ENCODE measurements at regions not wholly inside any gene's neighbourhood (a gene's known extent, or its start where the extent isn't known, plus 50 kb on each side); places are given as distances from the start of the nearest gene placed in this dataset.

DNA sequence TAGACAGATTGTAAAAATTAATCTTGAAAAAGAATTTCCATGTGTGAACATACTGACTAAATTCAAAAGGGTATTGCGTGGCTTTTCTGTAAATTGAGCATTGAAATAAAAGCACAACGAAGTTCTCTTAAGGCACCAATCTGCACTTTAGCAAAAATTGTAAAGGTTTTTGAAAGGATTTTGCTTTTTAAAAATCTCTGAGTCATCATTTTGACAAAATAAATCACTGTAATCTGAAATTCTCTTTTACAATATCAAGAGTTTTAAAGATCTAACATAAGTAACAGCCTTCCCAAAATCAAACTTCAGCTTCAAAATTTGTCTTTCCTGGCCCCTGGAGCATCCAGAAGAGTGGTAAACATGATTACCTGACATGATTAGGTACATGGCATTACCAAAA, 830.9 kb upstream of the AGA start:
- Histone ChIP-seq H3K27me3 (ENCODE audit: insufficient read depth, poor library complexity, severe bottlenecking) (no peaks in the 10 kb centered on the region), H3K9me3 (ENCODE audit: severe bottlenecking) (no peaks in the 10 kb centered on the region), H3K4me3 (ENCODE audit: severe bottlenecking) (no peak overlapping the region), H3K36me3 (ENCODE audit: low read depth) (no peaks in the 10 kb centered on the region), H3K27ac (ENCODE audit: poor library complexity, severe bottlenecking) (no peak overlapping the region), H3K4me1 (ENCODE audit: insufficient read depth, poor library complexity, severe bottlenecking) (no peaks in the 10 kb centered on the region)
- no peak for DNase-seq (ENCODE audit: low spot score)
- ATAC-seq (ENCODE audit: low read depth), result no peak
- TF ChIP-seq, protein P1, sequence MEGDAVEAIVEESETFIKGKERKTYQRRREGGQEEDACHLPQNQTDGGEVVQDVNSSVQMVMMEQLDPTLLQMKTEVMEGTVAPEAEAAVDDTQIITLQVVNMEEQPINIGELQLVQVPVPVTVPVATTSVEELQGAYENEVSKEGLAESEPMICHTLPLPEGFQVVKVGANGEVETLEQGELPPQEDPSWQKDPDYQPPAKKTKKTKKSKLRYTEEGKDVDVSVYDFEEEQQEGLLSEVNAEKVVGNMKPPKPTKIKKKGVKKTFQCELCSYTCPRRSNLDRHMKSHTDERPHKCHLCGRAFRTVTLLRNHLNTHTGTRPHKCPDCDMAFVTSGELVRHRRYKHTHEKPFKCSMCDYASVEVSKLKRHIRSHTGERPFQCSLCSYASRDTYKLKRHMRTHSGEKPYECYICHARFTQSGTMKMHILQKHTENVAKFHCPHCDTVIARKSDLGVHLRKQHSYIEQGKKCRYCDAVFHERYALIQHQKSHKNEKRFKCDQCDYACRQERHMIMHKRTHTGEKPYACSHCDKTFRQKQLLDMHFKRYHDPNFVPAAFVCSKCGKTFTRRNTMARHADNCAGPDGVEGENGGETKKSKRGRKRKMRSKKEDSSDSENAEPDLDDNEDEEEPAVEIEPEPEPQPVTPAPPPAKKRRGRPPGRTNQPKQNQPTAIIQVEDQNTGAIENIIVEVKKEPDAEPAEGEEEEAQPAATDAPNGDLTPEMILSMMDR (IDR thresholded peaks at IDR 0.05; ENCODE audit: poor library complexity, severe bottlenecking), result no peak

DNA sequence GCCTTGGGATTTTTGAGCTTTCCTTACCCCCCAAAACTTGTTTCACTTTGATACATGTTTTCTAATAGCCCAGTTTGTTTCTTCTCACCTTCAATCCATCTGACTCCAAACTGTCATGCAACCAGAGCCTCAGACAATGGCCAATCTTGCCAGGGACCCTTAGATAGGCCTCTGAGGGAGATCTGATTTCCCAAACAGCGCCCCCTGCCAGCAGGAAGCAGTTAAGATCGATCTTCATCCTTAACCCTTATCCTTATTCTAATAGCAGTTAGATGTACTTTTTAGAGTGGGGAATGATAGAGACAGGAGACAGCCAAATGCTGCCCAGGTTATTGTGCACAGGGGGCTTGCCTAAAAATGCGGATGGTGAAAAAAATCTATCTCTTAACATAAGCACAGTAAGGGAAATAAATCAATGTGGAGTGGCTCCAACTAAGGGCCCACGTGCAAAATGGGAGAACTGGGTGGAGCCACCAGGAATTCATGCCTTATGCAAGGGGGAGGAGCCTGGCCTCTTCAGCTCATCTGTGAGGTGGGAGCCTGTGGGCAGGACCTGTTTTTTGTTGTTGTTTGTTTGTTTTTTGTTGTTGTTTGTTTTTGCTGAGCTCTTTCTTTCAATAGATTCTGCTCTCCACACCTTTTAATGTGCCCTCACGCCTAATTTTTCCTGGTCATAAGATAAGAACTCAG, 833.6 kb upstream of the AGA start:
- TF ChIP-seq, protein P1 (IDR thresholded peaks at IDR 0.05; ENCODE audit: poor library complexity, severe bottlenecking), result peak; percentile 30
- ATAC-seq (ENCODE audit: low read depth) (no peak), DNase-seq (ENCODE audit: low spot score) (no peak)
- H3K9me3 ChIP-seq (ENCODE audit: severe bottlenecking), result no peaks in the 10 kb centered on the region
- no peak overlapping the region for H3K27ac ChIP-seq (ENCODE audit: poor library complexity, severe bottlenecking)
- no peaks in the 10 kb centered on the region for H3K4me1 ChIP-seq (ENCODE audit: insufficient read depth, poor library complexity, severe bottlenecking)
- no peak overlapping the region for H3K4me3 ChIP-seq (ENCODE audit: severe bottlenecking)
- H3K36me3 ChIP-seq (ENCODE audit: low read depth), result no peaks in the 10 kb centered on the region
- H3K27me3 ChIP-seq (ENCODE audit: insufficient read depth, poor library complexity, severe bottlenecking), result no peaks in the 10 kb centered on the region

DNA sequence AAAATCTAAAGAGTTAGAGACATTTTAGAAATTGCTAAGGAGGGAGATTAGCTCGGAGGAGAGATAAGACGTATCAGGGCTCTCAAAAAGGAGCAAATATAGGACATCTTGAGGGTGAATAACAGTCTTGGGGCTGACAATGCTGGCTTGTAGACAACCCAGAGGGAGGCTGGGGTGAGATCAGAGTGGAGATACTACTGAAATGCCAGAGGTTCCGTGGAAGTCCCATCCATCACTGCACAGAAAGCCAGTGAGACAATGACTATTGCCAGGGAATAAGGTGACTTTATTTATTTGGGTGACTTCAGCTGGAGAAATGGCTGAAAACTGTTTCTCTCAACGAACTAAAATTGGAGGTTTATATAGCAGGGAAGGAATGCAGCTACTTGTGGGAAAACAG, 838.1 kb upstream of the AGA start:
- Histone ChIP-seq H3K36me3 (ENCODE audit: low read depth) (no peaks in the 10 kb centered on the region), H3K9me3 (ENCODE audit: severe bottlenecking) (no peaks in the 10 kb centered on the region), H3K4me1 (ENCODE audit: insufficient read depth, poor library complexity, severe bottlenecking) (no peaks in the 10 kb centered on the region), H3K4me3 (ENCODE audit: severe bottlenecking) (no peak overlapping the region), H3K27me3 (ENCODE audit: insufficient read depth, poor library complexity, severe bottlenecking) (no peaks in the 10 kb centered on the region), H3K27ac (ENCODE audit: poor library complexity, severe bottlenecking) (no peak overlapping the region)
- TF ChIP-seq, protein P1 (IDR thresholded peaks at IDR 0.05; ENCODE audit: poor library complexity, severe bottlenecking), result no peak
- ATAC-seq (ENCODE audit: low read depth) (no peak), DNase-seq (ENCODE audit: low spot score) (no peak)

DNA sequence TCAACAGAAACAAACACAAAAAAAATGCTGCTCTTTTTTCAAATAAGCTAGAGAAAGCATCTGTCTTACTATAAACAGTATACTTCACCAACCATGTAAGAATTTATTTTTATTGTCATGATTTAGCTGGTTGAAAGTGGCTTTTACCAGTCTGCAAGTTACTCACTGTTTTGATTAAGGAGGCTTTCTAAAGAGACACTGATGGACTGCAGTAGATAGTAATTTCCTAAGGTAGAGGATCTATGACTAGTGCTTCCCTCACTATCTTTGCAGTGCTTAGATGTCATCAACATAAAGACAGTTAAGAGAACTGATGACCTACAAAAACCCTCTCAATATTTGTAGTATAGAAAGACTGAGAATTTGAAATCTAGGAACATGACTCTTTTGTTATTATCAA, 846.2 kb upstream of the AGA start:
- Histone ChIP-seq H3K27me3 (ENCODE audit: insufficient read depth, poor library complexity, severe bottlenecking) (no peaks in the 10 kb centered on the region), H3K9me3 (ENCODE audit: severe bottlenecking) (no peaks in the 10 kb centered on the region), H3K27ac (ENCODE audit: poor library complexity, severe bottlenecking) (no peak overlapping the region), H3K4me3 (ENCODE audit: severe bottlenecking) (no peak overlapping the region), H3K4me1 (ENCODE audit: insufficient read depth, poor library complexity, severe bottlenecking) (no peaks in the 10 kb centered on the region), H3K36me3 (ENCODE audit: low read depth) (no peaks in the 10 kb centered on the region)
- no peak for DNase-seq (ENCODE audit: low spot score)
- TF ChIP-seq, protein P1 (IDR thresholded peaks at IDR 0.05; ENCODE audit: poor library complexity, severe bottlenecking), result no peak
- ATAC-seq (ENCODE audit: low read depth), result no peak

DNA sequence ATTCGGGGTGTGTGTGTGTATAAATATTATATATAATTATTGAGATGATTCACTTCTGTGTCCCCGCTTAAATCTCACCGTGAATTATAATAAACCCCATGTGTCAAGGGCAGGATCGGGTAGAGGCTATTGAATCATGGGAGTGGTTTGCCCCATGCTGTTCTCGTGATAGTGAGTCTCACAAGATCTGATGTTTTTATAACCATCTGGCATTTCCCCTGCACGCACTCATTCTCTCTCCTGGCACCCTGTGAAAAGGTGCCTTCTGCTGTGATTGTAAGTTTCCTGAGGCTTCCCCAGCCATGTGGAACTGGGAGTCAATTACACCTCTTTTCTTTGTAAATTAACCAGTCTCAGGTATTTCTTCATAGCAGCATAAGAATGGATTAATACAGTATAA, 851.4 kb upstream of the AGA start:
- TF ChIP-seq, protein P1 (IDR thresholded peaks at IDR 0.05; ENCODE audit: poor library complexity, severe bottlenecking), result no peak
- H3K9me3 ChIP-seq (ENCODE audit: severe bottlenecking), result no peaks in the 10 kb centered on the region
- H3K4me3 ChIP-seq (ENCODE audit: severe bottlenecking), result no peak overlapping the region
- no peaks in the 10 kb centered on the region for H3K27me3 ChIP-seq (ENCODE audit: insufficient read depth, poor library complexity, severe bottlenecking)
- H3K4me1 ChIP-seq (ENCODE audit: insufficient read depth, poor library complexity, severe bottlenecking), result no peaks in the 10 kb centered on the region
- no peaks in the 10 kb centered on the region for H3K36me3 ChIP-seq (ENCODE audit: low read depth)
- no peak for ATAC-seq (ENCODE audit: low read depth)
- H3K27ac ChIP-seq (ENCODE audit: poor library complexity, severe bottlenecking), result no peak overlapping the region
- no peak for DNase-seq (ENCODE audit: low spot score)

Measured in RWPE2 (cell line).